Osteocyte (in vitro differentiated cells): ENCODE measurements at regions not wholly inside any gene's neighbourhood (a gene's known extent, or its start where the extent isn't known, plus 50 kb on each side); places are given as distances from the start of the nearest gene placed in this dataset.

Experiments
- DNase-seq: peaks from one replicate; pipeline ENCODE4 v3.0.0; 2021; ENCODE audit warnings: mixed read lengths; ENCODE audit not compliant: unreplicated experiment; ENCODE audit errors: extremely low spot score
- H3K27ac Mint-ChIP-seq: one replicate; pipeline ENCODE4 v1.8.0; 2021; ENCODE audit warnings: mild to moderate bottlenecking, mixed read lengths; ENCODE audit not compliant: unreplicated experiment
- H3K27me3 Mint-ChIP-seq: one replicate; pipeline ENCODE4 v1.8.0; 2021; ENCODE audit warnings: mixed read lengths; ENCODE audit not compliant: unreplicated experiment
- H3K36me3 Mint-ChIP-seq: one replicate; pipeline ENCODE4 v1.8.0; 2021; ENCODE audit warnings: mixed read lengths; ENCODE audit not compliant: unreplicated experiment
- H3K4me1 Mint-ChIP-seq: one replicate; pipeline ENCODE4 v1.8.0; 2021; ENCODE audit warnings: mixed read lengths; ENCODE audit not compliant: unreplicated experiment
- H3K4me3 Mint-ChIP-seq: one replicate; pipeline ENCODE4 v1.8.0; 2021; ENCODE audit warnings: mild to moderate bottlenecking, moderate library complexity, mixed read lengths; ENCODE audit not compliant: unreplicated experiment
- H3K9me3 Mint-ChIP-seq: one replicate; pipeline ENCODE4 v1.8.0; 2021; ENCODE audit warnings: mixed read lengths; ENCODE audit not compliant: unreplicated experiment
- TF ChIP-seq, protein P1 (sequence below): fragments of 200-600 bp; sonication (generic); IDR thresholded peaks from 2 replicates; pipeline ENCODE4 v1.5.0; 2021; ENCODE audit warnings: antibody characterized with exemption, mild to moderate bottlenecking, moderate library complexity

DNA sequence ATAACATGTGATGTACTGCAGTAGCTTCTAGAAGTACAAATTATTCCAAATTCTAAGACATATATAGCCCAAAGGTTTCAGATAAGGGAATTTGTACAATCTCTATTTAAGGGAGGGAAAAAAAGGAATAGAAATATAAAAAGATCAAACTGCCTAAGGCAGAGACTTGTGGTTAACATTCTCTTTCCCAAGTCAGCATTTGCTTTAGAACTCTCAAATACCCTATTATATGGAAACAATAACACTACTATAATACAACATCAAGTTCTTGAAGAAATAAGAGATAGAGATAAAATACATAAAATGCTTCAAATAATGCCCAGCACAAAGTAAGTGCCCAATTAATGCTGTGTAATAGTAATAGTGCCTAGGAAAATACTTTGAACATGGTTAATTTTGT is 123.1 kb downstream of the CRPPA start:
- no peak for DNase-seq
- Mint-ChIP-seq H3K36me3 (no peaks in the 10 kb centered on the region), H3K27ac (no peak overlapping the region), H3K9me3 (no peaks in the 10 kb centered on the region), H3K27me3 (no peaks in the 10 kb centered on the region), H3K4me1 (peaks cover 6% of the 10 kb centered on the region), H3K4me3 (no peak overlapping the region)
- TF ChIP-seq, protein P1, sequence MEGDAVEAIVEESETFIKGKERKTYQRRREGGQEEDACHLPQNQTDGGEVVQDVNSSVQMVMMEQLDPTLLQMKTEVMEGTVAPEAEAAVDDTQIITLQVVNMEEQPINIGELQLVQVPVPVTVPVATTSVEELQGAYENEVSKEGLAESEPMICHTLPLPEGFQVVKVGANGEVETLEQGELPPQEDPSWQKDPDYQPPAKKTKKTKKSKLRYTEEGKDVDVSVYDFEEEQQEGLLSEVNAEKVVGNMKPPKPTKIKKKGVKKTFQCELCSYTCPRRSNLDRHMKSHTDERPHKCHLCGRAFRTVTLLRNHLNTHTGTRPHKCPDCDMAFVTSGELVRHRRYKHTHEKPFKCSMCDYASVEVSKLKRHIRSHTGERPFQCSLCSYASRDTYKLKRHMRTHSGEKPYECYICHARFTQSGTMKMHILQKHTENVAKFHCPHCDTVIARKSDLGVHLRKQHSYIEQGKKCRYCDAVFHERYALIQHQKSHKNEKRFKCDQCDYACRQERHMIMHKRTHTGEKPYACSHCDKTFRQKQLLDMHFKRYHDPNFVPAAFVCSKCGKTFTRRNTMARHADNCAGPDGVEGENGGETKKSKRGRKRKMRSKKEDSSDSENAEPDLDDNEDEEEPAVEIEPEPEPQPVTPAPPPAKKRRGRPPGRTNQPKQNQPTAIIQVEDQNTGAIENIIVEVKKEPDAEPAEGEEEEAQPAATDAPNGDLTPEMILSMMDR = no peak

DNA sequence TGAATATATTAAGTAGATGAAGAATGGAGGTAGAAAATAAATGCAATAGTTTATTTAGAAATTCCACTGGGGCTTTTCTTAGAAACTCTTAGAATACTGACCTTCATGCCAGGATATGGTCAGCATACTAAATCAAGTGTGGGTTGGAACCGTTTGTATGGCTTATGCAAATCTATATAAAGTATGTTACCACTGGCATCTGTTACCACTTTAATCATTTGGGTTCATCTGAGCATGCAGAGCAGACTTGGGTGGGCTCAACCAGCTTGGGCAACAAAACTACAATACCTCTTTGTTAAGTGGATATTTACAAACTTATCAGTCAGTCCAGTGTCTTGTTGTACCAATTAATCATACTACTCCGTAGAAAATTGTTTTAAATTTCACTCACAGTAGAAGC is 125.8 kb downstream of the CRPPA start:
- H3K4me3 Mint-ChIP-seq = no peak overlapping the region

DNA sequence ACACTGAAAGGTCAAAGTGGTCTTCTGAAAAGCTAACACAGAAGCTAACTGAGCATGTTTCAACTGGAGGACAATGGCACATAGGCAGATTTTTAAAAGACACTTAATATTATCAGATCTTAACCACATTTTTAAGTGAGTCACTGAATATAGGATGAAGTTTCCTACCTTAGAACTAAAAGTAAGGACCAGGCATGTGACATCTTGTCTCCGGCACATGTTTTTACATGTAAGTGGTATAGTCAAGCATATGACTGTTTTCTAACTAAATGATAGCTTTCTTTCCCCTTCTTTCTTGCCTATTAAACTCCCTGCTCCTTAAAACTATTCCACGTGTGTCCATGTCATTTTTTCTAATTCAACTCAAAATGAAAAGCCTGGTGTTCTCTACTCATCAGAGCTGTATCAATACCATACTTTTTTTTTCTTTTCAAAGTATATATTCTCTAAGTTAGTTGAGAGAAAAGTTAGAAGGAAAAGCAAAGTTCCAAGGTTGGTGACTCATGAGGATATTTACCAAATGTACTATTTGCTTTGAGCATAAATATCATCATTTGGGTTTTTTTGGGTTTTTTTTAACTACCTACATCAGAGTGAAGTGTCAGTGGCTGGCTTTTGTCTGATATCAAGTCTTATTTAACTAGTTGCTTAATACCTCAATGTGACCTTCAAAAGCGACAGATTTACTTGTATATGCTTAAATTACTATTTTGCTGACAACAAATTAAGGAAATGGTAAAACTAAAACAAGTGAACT is 127.5 kb downstream of the CRPPA start:
- H3K4me3 Mint-ChIP-seq = no peak overlapping the region
- H3K9me3 Mint-ChIP-seq = peaks cover 6% of the 10 kb centered on the region
- no peaks in the 10 kb centered on the region for H3K27me3 Mint-ChIP-seq
- no peak for DNase-seq
- no peak overlapping the region for H3K27ac Mint-ChIP-seq
- TF ChIP-seq, protein P1 = no peak
- peaks cover 4% of the 10 kb centered on the region for H3K4me1 Mint-ChIP-seq
- no peaks in the 10 kb centered on the region for H3K36me3 Mint-ChIP-seq

More for the DNA sequence above, 125.8 kb downstream of the CRPPA start:
- H3K4me1 Mint-ChIP-seq = peaks cover 4% of the 10 kb centered on the region
- no peak overlapping the region for H3K27ac Mint-ChIP-seq
- H3K36me3 Mint-ChIP-seq = no peaks in the 10 kb centered on the region
- TF ChIP-seq, protein P1 = no peak
- DNase-seq = no peak
- H3K9me3 Mint-ChIP-seq = no peaks in the 10 kb centered on the region
- H3K27me3 Mint-ChIP-seq = no peaks in the 10 kb centered on the region

DNA sequence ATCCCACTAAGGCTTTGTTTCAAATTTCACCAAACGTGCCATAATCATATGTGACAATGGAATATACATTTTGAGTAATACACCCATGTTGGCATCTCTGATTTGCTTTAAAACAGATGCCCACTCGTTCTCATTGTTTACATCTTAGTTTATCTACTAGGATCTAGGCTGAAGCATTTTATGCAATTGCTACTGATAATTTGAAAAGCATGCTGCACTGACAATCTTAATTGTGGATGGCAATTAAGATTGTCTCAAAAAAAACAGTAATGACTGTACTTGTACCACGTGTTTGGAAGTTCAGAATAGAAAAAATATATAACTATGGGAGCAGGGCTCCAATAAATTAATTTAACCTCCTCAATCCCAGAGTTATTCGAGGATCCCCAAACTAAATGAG is 136.8 kb downstream of the CRPPA start:
- Mint-ChIP-seq H3K36me3 (peaks cover 3% of the 10 kb centered on the region), H3K27ac (no peak overlapping the region), H3K9me3 (peaks cover 26% of the 10 kb centered on the region), H3K4me3 (no peak overlapping the region), H3K27me3 (no peaks in the 10 kb centered on the region), H3K4me1 (no peaks in the 10 kb centered on the region)
- TF ChIP-seq, protein P1 = no peak
- DNase-seq = no peak

DNA sequence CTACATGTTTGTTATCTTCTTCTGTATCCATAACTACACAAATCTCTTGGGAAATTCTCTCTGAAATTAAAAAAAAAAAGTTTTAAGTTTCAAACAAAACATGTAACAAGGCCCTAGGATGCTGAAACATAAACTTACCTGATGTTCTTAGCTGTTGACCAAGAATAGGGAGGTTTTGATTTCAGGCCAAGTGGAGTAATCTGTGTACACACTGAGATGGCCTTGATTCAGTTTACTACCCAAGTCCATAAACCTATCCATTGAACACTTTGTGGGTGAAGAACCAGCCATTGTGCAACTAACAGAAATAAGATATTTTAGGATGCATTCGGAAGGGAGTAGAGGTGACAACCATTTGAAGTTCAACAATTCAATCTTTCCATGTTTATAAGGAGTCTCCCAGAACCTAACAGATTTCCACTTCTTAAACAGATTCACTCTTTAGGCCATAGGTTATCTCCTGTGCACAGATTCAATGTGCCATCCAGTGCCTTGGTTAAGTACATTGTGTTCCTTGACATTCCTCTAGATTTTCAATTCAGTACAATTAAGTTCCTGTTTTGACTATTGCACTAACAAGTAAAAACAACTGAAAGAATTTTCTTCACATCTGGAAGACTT is 143.1 kb downstream of the CRPPA start:
- Mint-ChIP-seq H3K36me3 (peaks cover 2% of the 10 kb centered on the region), H3K27ac (no peak overlapping the region), H3K9me3 (peaks cover 14% of the 10 kb centered on the region), H3K4me1 (no peaks in the 10 kb centered on the region), H3K4me3 (no peak overlapping the region), H3K27me3 (no peaks in the 10 kb centered on the region)
- TF ChIP-seq, protein P1 = no peak
- no peak for DNase-seq
